ENCODE measurements at regions not wholly inside any gene's neighbourhood (a gene's known extent, or its start where the extent isn't known, plus 50 kb on each side); places are given as distances from the start of the nearest gene placed in this dataset.

- peaks cover 3% of the 10 kb centered on the region for H3K4me1 Mint-ChIP-seq
- no peaks in the 10 kb centered on the region for H3K27me3 ChIP-seq (ENCODE audit: control insufficient read depth in 2 of 2, insufficient read depth in 2 of 2, low read length in 2 of 2)
- H3K36me3 Mint-ChIP-seq = no peaks in the 10 kb centered on the region
- H3K27me3 Mint-ChIP-seq (ENCODE audit: low read depth in 3 of 3) = peaks cover 0 to 2% (median 0%) of the 10 kb centered on the region in 3 donors
- intact Hi-C loops (cut with micrococcal nuclease) = no loop called here
- no peak overlapping the region for H3K4me3 Mint-ChIP-seq
- H3K9me3 ChIP-seq (replicated peaks in 1 of 2; ENCODE audit: control insufficient read depth in 1 of 2, insufficient read depth in 1 of 2, low read length in 2 of 2) = no peaks in the 10 kb centered on the region
- no peak for TF ChIP-seq CTCF (IDR thresholded peaks at IDR 0.05)
- no peak overlapping the region for H3K27ac ChIP-seq (ENCODE audit: low read depth in 1 of 2, low read length in 2 of 2)
- no CpG with 5 or more reads among the region's 4 CpGs for WGBS (ENCODE audit: insufficient coverage)
- H3K36me3 ChIP-seq (replicated peaks in 1 of 2; ENCODE audit: control insufficient read depth in 1 of 2, insufficient read depth in 2 of 2, low read length in 2 of 2) = no peaks in the 10 kb centered on the region
- H3K27ac Mint-ChIP-seq = peak overlapping the region in 1 of 7 donors; percentile 17
- no peaks in the 10 kb centered on the region for H3K79me2 ChIP-seq (ENCODE audit: insufficient read depth, low read length)
- DNase-seq = peak in 1 of 3 donors; percentile 29
- H3K4me2 ChIP-seq (replicated peaks; ENCODE audit: extremely low read depth, low read length, poor library complexity, severe bottlenecking) = no peak overlapping the region
- H3K9me3 Mint-ChIP-seq = peaks cover 0 to 2% (median 0%) of the 10 kb centered on the region in 7 donors
- H3K4me3 ChIP-seq (replicated peaks in 1 of 3; ENCODE audit: low read depth in 2 of 3, low read length in 3 of 3) = no peak overlapping the region
- H4K20me1 ChIP-seq (ENCODE audit: insufficient read depth, low read length) = no peaks in the 10 kb centered on the region
- no peak overlapping the region for H3K9ac ChIP-seq (ENCODE audit: insufficient read depth, low read length, poor library complexity, severe bottlenecking)
- no peak overlapping the region for H2AFZ ChIP-seq (ENCODE audit: insufficient read depth, low read depth, low read length, poor library complexity, severe bottlenecking)
- no peaks in the 10 kb centered on the region for H3K4me1 ChIP-seq (ENCODE audit: control insufficient read depth in 1 of 2, insufficient read depth in 2 of 2, low read length in 2 of 2)
Observed at GRCh38 chr3:101950510-101950909, 101.2 kb downstream of the NFKBIZ start.

- no peak overlapping the region for H3K9ac ChIP-seq (ENCODE audit: insufficient read depth, low read length, poor library complexity, severe bottlenecking)
- H3K4me2 ChIP-seq (replicated peaks; ENCODE audit: extremely low read depth, low read length, poor library complexity, severe bottlenecking) = no peak overlapping the region
- Mint-ChIP-seq H3K36me3 (no peaks in the 10 kb centered on the region), H3K4me3 (no peak overlapping the region), H3K27me3 (ENCODE audit: low read depth in 3 of 3) (peaks cover 0 to 2% (median 0%) of the 10 kb centered on the region in 3 donors), H3K27ac (no peak overlapping the region), H3K9me3 (peaks cover 0 to 2% (median 0%) of the 10 kb centered on the region in 7 donors), H3K4me1 (peaks cover 2% of the 10 kb centered on the region)
- DNase-seq = no peak
- WGBS (ENCODE audit: insufficient coverage) = no CpG with 5 or more reads among the region's 1 CpG
- H3K4me1 ChIP-seq (ENCODE audit: control insufficient read depth in 1 of 2, insufficient read depth in 2 of 2, low read length in 2 of 2) = no peaks in the 10 kb centered on the region
- no peaks in the 10 kb centered on the region for H4K20me1 ChIP-seq (ENCODE audit: insufficient read depth, low read length)
- no peak overlapping the region for H3K27ac ChIP-seq (ENCODE audit: low read depth in 1 of 2, low read length in 2 of 2)
- no peak overlapping the region for H2AFZ ChIP-seq (ENCODE audit: insufficient read depth, low read depth, low read length, poor library complexity, severe bottlenecking)
- no peaks in the 10 kb centered on the region for H3K9me3 ChIP-seq (replicated peaks in 1 of 2; ENCODE audit: control insufficient read depth in 1 of 2, insufficient read depth in 1 of 2, low read length in 2 of 2)
- H3K4me3 ChIP-seq (replicated peaks in 1 of 3; ENCODE audit: low read depth in 2 of 3, low read length in 3 of 3) = no peak overlapping the region
- no peaks in the 10 kb centered on the region for H3K27me3 ChIP-seq (ENCODE audit: control insufficient read depth in 2 of 2, insufficient read depth in 2 of 2, low read length in 2 of 2)
- no peaks in the 10 kb centered on the region for H3K79me2 ChIP-seq (ENCODE audit: insufficient read depth, low read length)
- no peak for TF ChIP-seq CTCF (IDR thresholded peaks at IDR 0.05)
- intact Hi-C loops (cut with micrococcal nuclease) = no loop called here
- no peaks in the 10 kb centered on the region for H3K36me3 ChIP-seq (replicated peaks in 1 of 2; ENCODE audit: control insufficient read depth in 1 of 2, insufficient read depth in 2 of 2, low read length in 2 of 2)
Observed at GRCh38 chr3:101950985-101951733, 101.8 kb downstream of the NFKBIZ start.
